ENCODE measurements at regions not wholly inside any gene's neighbourhood (a gene's known extent, or its start where the extent isn't known, plus 50 kb on each side); places are given as distances from the start of the nearest gene placed in this dataset.

DNA sequence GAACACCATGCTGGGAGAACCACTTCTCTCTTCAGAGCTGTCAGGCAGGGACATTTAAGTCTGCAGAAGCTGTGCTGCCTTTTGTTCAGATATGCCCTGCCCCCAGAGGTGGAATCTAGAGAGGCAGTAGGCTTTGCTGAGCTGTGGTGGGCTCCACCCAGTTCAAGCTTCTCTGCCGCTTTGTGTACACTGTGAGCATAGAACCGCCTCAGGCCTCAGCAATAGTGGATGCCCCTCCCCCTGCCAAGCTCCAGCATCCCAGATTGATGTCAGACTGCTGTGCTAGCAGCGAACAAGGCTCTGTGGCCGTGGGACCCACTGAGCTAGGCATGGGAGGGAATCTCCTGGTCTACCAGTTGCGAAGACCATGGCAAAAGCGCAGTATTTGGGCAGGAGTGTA is 121.6 kb downstream of the NFKBIZ start:
- H3K36me3 ChIP-seq (ENCODE audit: insufficient read depth, low read length) = no peaks in the 10 kb centered on the region
- H3F3A ChIP-seq (ENCODE audit: insufficient read depth, low read length, poor library complexity, severe bottlenecking) = no peaks in the 10 kb centered on the region
- no peak for TF ChIP-seq REST (IDR thresholded peaks at IDR 0.05; ENCODE audit: borderline replicate concordance)
- no peak for TF ChIP-seq TAF1 (IDR thresholded peaks at IDR 0.05; ENCODE audit: low read depth)
- TF ChIP-seq RAD21 (conservative IDR thresholded peaks at IDR 0.05) = no peak
- TF ChIP-seq SMC3 (conservative IDR thresholded peaks at IDR 0.05; ENCODE audit: poor library complexity) = no peak
- no peak for TF ChIP-seq EP300 (conservative IDR thresholded peaks at IDR 0.05; ENCODE audit: poor library complexity, severe bottlenecking)
- TF ChIP-seq POLR2AphosphoS5 (IDR thresholded peaks at IDR 0.05) = no peak
- no peak for TF ChIP-seq EZH2 (IDR thresholded peaks at IDR 0.05; ENCODE audit: borderline replicate concordance, insufficient read depth, low read length, poor library complexity, severe bottlenecking)
- no peak for TF ChIP-seq MXI1 (conservative IDR thresholded peaks at IDR 0.05; ENCODE audit: poor library complexity, severe bottlenecking)
- TF ChIP-seq, protein P1, sequence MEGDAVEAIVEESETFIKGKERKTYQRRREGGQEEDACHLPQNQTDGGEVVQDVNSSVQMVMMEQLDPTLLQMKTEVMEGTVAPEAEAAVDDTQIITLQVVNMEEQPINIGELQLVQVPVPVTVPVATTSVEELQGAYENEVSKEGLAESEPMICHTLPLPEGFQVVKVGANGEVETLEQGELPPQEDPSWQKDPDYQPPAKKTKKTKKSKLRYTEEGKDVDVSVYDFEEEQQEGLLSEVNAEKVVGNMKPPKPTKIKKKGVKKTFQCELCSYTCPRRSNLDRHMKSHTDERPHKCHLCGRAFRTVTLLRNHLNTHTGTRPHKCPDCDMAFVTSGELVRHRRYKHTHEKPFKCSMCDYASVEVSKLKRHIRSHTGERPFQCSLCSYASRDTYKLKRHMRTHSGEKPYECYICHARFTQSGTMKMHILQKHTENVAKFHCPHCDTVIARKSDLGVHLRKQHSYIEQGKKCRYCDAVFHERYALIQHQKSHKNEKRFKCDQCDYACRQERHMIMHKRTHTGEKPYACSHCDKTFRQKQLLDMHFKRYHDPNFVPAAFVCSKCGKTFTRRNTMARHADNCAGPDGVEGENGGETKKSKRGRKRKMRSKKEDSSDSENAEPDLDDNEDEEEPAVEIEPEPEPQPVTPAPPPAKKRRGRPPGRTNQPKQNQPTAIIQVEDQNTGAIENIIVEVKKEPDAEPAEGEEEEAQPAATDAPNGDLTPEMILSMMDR (IDR thresholded peaks at IDR 0.05; ENCODE audit: poor library complexity, severe bottlenecking) = no peak

GRCh38 chr3:101972430-101973162 is 123.3 kb downstream of the NFKBIZ start:
- Histone ChIP-seq H3K9me2 (ENCODE audit: insufficient read depth, low read length) (no peaks in the 10 kb centered on the region), H3K27ac (ENCODE audit: low read length) (no peak overlapping the region), H3K9ac (ENCODE audit: low read length) (no peak overlapping the region), H3K27me3 (ENCODE audit: insufficient read depth, low read depth, low read length) (no peaks in the 10 kb centered on the region), H3K4me3 (ENCODE audit: low read length) (no peak overlapping the region), H3K9me3 (ENCODE audit: low read length) (no peaks in the 10 kb centered on the region), H3K36me3 (ENCODE audit: insufficient read depth, low read length) (no peaks in the 10 kb centered on the region), H3K79me2 (replicated peaks; ENCODE audit: insufficient read depth, low read length) (no peaks in the 10 kb centered on the region), H4K20me1 (ENCODE audit: insufficient read depth) (no peaks in the 10 kb centered on the region), H3K4me2 (ENCODE audit: low read length) (no peak overlapping the region), H3F3A (ENCODE audit: insufficient read depth, low read length, poor library complexity, severe bottlenecking) (no peaks in the 10 kb centered on the region), H2AFZ (ENCODE audit: low read depth, low read length) (no peak overlapping the region)
- TF ChIP-seq EZH2 (IDR thresholded peaks at IDR 0.05; ENCODE audit: borderline replicate concordance, insufficient read depth, low read length, poor library complexity, severe bottlenecking) (no peak), REST (IDR thresholded peaks at IDR 0.05; ENCODE audit: borderline replicate concordance) (no peak), MXI1 (conservative IDR thresholded peaks at IDR 0.05; ENCODE audit: poor library complexity, severe bottlenecking) (no peak), SMC3 (conservative IDR thresholded peaks at IDR 0.05; ENCODE audit: poor library complexity) (no peak), EP300 (conservative IDR thresholded peaks at IDR 0.05; ENCODE audit: poor library complexity, severe bottlenecking) (no peak), POLR2AphosphoS5 (IDR thresholded peaks at IDR 0.05) (no peak), TAF1 (IDR thresholded peaks at IDR 0.05; ENCODE audit: low read depth) (no peak), RAD21 (conservative IDR thresholded peaks at IDR 0.05) (no peak)
- TF ChIP-seq, protein P1 (IDR thresholded peaks at IDR 0.05; ENCODE audit: poor library complexity, severe bottlenecking) = no peak

More for the DNA sequence above, 121.6 kb downstream of the NFKBIZ start:
- H3K9me2 ChIP-seq (ENCODE audit: insufficient read depth, low read length) = no peaks in the 10 kb centered on the region
- no peaks in the 10 kb centered on the region for H3K9me3 ChIP-seq (ENCODE audit: low read length)
- H3K9ac ChIP-seq (ENCODE audit: low read length) = no peak overlapping the region
- no peak overlapping the region for H3K4me3 ChIP-seq (ENCODE audit: low read length)
- H2AFZ ChIP-seq (ENCODE audit: low read depth, low read length) = no peak overlapping the region
- no peaks in the 10 kb centered on the region for H3K27me3 ChIP-seq (ENCODE audit: insufficient read depth, low read depth, low read length)
- H3K27ac ChIP-seq (ENCODE audit: low read length) = no peak overlapping the region
- H3K4me2 ChIP-seq (ENCODE audit: low read length) = no peak overlapping the region
- H4K20me1 ChIP-seq (ENCODE audit: insufficient read depth) = no peaks in the 10 kb centered on the region
- H3K79me2 ChIP-seq (replicated peaks; ENCODE audit: insufficient read depth, low read length) = no peaks in the 10 kb centered on the region
